ENCODE measurements at regions not wholly inside any gene's neighbourhood (a gene's known extent, or its start where the extent isn't known, plus 50 kb on each side); places are given as distances from the start of the nearest gene placed in this dataset.

- TF ChIP-seq POLR2A (IDR thresholded peaks at IDR 0.05) (no peak), CTCF (IDR thresholded peaks at IDR 0.05) (no peak)
- H3K27me3 ChIP-seq: no peaks in the 10 kb centered on the region
- no peaks in the 10 kb centered on the region for H3K36me3 ChIP-seq
- H3K9me3 ChIP-seq: no peaks in the 10 kb centered on the region
- no peaks in the 10 kb centered on the region for H3K4me1 ChIP-seq
- H3K4me3 ChIP-seq: no peak overlapping the region
- no CpG with 5 or more reads among the region's 43 CpGs for WGBS (ENCODE audit: insufficient coverage, low coverage, low lambda C conversion rate, missing lambda C conversion rate)
- H3K27ac ChIP-seq: no peak overlapping the region
- ATAC-seq (no peak), DNase-seq (no peak)
- intact Hi-C loops (cut with DNase I): no loop called here
Observed at GRCh38 chr14:61864329-61864898, 102.2 kb downstream of the SNAPC1 start.

GRCh38 chr14:61866932-61867920 is 105.0 kb downstream of the SNAPC1 start:
- no peaks in the 10 kb centered on the region for H3K27me3 ChIP-seq
- intact Hi-C loops (cut with DNase I): no loop called here
- no peak for TF ChIP-seq POLR2A (IDR thresholded peaks at IDR 0.05)
- TF ChIP-seq CTCF (IDR thresholded peaks at IDR 0.05): no peak
- no peak overlapping the region for H3K4me3 ChIP-seq
- no peak for DNase-seq
- no peak for ATAC-seq
- WGBS (ENCODE audit: insufficient coverage, low coverage, low lambda C conversion rate, missing lambda C conversion rate): 44% methylated on average over 6 of the region's 6 CpGs
- no peak overlapping the region for H3K27ac ChIP-seq
- no peaks in the 10 kb centered on the region for H3K36me3 ChIP-seq
- no peaks in the 10 kb centered on the region for H3K4me1 ChIP-seq
- no peaks in the 10 kb centered on the region for H3K9me3 ChIP-seq

GRCh38 chr14:61868846-61869245 is 106.6 kb downstream of the SNAPC1 start:
- Histone ChIP-seq H3K27ac (no peak overlapping the region), H3K4me3 (no peak overlapping the region), H3K9me3 (no peaks in the 10 kb centered on the region), H3K36me3 (no peaks in the 10 kb centered on the region), H3K4me1 (no peaks in the 10 kb centered on the region), H3K27me3 (no peaks in the 10 kb centered on the region)
- no peak for ATAC-seq
- TF ChIP-seq POLR2A (IDR thresholded peaks at IDR 0.05): no peak
- TF ChIP-seq CTCF (IDR thresholded peaks at IDR 0.05): no peak
- intact Hi-C loops (cut with DNase I): no loop called here
- no peak for DNase-seq
- 20% methylated on average over 1 of the region's 1 CpG for WGBS (ENCODE audit: insufficient coverage, low coverage, low lambda C conversion rate, missing lambda C conversion rate)

GRCh38 chr14:61870163-61870562 is 107.9 kb downstream of the SNAPC1 start:
- Histone ChIP-seq H3K9me3 (no peaks in the 10 kb centered on the region), H3K27ac (no peak overlapping the region), H3K4me1 (no peaks in the 10 kb centered on the region), H3K36me3 (no peaks in the 10 kb centered on the region), H3K4me3 (no peak overlapping the region), H3K27me3 (no peaks in the 10 kb centered on the region)
- DNase-seq (no peak), ATAC-seq (no peak)
- TF ChIP-seq POLR2A (IDR thresholded peaks at IDR 0.05): no peak
- TF ChIP-seq CTCF (IDR thresholded peaks at IDR 0.05): no peak
- WGBS (ENCODE audit: insufficient coverage, low coverage, low lambda C conversion rate, missing lambda C conversion rate): 70% methylated on average over 1 of the region's 1 CpG
- intact Hi-C loops (cut with DNase I): no loop called here
